SKM-1 treated with dmso at 0.1 percent for 144 hours (cell line): ENCODE measurements at regions not wholly inside any gene's neighbourhood (a gene's known extent, or its start where the extent isn't known, plus 50 kb on each side); places are given as distances from the start of the nearest gene placed in this dataset.
"Not testable (repeated sequence)": the region's sequence is repeated elsewhere in the genome, so short reads cannot be mapped to it uniquely, and the experiment has no call there.

Experiments
- DNase-seq: peaks from one replicate; lab custom pipeline; 2025; ENCODE audit not compliant: unreplicated experiment; lab: John Stamatoyannopoulos, UW

DNA sequence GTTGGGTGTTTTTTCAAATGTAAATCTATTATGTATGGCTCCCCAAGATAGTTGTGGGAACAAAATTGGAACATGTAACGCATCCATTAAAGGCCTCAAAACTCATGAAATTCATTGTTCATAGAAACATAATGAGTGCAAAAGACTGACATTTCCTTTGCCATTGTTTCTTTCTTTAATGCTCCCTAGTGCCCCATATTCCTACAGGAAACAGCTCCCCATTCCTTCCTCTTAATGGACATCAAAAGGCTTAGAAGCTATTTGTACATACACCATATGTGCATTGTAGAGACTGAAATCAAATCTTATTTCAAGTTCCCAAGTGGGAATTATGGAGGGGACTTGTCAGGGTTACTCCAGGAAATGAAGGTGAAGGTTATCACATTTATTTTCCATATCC lies 139.1 kb downstream of the AHR start:
- DNase-seq, result no peak

DNA sequence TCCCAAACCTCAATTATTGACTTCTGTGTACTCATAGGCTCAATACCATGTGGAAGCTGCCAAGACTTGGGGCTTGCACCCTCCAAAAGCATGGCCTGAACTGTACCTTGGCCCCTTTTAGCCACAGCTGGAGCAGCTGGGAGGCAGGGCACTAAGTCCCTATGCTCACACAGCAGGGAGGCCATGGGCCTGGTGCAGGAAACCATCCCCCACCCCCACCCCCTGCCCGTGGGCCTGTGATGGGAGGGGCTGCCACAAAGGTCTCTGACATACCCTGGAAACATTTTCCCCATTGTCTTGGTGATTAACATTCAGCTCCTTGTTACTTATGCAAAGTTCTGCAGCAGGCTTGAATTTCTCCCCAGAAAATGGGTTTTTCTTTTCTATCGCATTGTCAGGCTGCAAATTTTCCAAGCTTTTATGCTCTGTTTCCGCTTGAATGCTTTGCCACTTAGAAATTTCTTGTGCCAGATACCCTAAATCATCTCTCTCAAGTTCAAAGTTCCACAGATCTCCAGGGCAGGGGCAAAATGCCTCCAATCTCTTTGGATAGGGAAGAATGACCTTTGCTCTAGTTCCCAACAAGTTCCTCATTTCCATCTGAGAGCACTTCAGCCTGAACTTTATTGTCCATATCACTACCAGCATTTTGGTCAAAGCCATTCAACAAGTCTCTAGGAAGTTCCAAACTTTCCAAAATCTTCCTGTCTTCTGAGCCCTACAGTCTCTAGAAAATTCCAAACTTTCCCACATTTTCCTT lies 141.8 kb downstream of the AHR start:
- DNase-seq, result not testable (repeated sequence)

DNA sequence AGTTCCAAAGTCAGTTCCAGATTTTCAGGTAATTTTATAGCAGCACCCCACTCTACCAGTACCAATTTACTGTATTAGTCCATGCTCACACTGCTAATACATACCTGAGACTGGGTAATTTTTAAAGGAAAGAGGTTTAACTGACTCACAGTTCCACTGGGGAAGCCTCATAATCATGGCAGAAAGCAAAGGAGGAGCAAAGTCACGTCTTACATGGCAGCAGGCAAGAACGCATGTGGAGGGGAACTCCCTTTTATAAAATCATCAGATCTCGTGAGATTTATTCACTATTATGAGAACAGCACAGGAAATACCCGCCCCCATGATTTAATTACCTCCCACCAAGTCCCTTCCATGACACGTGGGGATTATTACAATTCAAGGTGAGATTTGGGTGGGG lies 142.4 kb downstream of the AHR start:
- DNase-seq, result no peak

DNA sequence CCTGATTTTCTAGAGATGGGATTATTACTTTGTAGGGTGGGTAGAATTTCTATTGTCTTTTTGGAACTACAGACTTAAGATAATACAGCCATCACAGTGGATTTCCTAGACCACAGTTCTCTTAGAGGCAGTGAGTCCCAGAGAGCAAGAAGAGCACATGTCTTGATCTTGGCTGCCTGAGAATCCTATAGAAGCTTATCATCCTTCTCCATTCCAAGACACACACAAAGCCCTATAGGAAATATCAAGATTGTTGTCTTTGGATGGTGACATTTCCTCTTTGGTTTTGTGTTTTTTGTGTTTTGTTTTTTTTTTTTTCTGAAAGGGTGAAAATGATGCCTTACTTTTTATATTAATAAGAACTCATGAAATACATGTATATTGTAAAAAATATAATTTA lies 143.1 kb downstream of the AHR start:
- DNase-seq, result no peak

DNA sequence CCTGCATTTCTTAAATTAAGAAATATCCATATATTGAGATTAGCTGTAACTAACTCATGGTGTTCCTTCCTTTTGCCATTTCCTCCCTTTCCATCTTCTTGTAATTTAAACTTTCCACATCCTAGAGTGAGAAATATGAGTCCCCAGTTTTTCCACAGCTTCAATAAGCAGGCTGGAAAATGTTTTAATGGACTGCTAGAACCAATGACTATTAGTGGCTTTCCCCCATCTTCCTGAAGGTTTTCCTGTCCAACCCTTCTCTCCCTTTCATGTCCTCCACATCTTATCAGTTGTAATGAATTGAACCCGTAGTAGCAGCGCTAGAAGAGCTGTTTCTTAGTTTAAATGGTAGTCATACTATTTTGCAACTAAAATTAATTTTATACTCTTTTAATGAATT lies 145.7 kb downstream of the AHR start:
- DNase-seq, result no peak

DNA sequence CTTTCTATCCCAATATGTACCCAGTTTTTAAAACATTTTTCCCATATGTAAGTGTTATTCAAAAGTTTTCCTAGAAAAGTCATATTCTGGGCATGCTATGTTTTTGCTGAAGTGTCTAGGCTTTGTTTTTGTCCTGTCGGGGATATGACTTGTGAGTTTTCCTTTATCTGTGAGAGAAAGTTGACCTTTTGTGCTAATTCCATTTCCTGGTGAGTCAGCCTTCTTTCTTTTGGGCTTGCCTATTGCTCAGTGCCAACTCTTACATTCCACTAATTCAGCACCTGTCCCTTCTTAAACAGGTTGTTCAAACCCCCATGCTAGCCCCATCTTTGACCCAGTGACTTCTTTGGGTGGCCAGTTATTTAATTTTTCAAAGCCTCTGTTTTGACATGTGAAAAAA lies 146.2 kb downstream of the AHR start:
- DNase-seq, result no peak

DNA sequence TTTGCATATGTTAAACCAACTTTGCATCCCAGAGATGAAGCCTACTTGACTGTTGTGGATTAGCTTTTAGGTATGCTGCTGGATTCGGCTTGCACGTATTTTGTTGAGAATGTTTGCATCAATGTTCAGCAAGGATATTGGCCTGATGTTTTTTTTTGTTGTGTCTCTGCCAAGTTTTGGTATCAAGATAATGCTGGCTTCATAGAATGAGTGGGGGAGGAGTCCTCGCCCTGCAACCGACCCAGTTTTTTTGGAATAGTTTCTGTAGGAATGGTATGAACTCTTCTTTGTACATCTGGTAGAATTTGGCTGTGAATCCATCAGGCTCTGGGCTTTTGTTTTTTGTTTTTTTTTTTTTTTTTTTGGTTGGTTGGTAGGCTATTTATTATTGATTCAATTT lies 147.9 kb downstream of the AHR start:
- no peak for DNase-seq

DNA sequence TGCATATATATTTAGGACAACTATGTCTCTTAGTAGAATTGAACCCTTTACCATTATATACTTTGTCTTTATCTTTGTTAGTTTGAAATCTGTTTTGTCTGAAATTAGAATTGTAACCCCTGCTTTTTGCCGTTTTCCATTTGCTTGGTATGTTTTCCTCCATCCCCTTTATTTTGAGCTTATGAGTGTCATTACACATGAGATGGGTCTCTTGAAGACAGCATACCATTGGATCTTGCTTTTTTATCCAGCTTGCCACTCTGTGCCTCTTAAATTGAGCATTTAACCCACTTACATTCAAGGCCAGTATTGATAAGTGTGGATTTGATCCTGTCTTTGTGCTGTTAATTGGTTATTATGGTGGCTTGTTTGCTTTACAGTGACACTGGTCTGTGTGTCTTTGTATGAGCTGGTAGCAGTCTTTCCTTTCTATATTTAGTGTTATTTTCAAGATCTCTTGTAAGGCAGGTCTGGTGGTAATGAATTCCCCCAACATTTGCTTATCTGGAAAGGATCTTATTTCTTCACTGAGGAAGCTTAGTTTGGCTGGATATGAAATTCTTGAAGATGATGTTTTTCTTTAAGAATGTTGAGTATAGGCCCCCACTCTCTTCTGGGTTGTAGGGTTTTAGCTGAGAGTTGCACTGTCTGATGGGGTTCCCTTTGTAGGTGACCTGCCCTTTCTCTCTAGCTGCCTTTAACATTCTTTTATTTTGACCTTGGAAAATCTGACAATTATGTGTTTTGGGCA lies 149.5 kb downstream of the AHR start:
- DNase-seq, result no peak

DNA sequence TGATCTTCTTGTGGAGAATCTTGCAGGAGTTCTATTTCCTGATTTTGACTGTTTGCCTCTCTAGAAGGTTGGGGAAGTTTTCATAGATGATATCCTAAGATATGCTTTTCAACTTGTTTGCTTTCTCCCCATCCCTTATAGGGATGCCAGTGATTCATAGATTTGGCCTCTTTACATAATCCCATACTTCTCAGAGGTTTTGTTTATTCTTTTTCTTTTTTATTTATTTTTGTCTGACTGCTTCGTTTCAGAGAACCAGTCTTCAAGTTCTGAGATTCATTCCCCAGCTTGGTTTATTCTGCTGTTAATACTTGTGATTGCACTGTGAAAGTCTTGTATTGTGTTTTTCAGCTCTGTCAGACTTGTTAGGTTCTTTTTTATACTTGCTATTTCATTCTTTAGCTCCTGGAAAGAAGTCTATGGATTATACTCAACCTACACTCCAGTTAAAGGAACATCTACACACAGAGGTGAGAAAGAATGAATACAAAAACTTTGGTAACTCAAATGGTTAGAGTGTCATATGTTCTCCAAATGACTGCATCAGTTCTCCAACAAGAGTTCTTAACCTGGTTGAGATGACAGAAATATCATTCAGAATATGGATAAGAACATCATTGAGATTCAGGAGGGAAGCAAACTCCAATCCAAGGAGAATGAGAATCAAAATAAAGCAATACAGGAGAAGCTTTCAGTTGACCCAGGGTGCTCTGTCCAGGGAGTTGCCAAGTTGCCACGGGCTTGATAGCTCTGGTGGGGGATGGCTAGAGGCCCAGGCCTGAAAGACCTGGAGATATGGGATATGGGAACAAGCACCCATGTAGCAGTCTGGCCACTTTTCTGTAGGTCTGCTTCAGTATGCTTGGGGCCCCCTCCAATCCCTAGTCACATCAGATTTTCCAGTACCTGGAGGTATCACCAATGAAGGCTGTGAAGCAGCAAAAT lies 150.3 kb downstream of the AHR start:
- no peak for DNase-seq

DNA sequence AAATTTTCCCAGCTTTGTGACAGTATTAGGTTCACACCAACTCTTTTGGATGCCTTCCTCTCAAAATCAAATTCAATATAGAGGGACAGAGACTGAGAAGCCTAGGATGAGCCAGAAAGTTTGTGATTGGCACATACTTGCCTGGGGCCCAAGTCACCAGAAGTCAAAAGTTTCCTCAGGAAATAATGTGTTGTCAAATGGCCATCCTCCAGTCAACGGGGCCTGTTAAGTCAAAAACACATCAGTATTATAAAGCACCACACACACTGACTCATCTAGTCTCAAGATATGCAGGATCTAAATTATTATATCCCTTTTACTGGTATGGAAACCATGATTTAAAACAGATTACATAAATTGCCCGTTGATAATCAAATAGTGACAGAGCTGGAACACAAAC lies 158.1 kb downstream of the AHR start:
- no peak for DNase-seq

DNA sequence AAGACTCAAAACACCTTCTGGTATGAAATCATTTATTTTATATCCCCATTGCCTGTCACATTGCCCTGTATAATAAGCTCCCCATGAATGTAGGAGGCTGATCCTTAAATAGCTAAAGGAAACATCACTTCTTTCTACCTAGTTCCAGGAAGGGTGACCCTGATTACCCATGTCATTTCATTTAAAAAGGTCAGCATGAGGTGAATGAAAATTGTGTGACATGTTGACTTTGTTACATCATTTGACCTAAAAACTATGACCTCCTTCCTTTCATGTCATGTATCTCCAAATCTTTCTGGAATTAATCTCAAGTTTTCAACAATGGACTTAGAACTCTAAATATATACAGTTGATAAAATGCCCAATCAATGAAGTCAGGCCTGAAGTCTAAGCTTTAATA lies 161.5 kb downstream of the AHR start:
- DNase-seq, result no peak

DNA sequence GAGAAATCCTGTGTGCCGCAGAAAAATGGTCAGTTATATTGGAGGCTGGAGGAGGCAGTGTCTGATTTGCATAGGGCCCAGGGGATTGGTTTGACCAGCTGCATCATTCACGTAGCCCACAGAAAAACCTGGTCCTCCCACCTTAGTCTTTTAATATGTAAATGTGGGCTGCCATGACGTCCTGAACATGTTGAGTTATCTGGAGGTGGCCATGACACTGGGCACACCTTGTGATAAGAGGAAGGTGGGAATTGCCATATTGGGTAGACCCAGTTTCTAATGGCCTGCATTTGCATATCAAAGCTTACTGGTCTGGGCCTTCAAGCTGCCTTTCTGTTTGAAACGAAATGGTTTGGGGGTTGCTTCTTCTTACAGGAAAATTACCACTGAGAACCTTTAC lies 162.2 kb downstream of the AHR start:
- DNase-seq, result no peak

DNA sequence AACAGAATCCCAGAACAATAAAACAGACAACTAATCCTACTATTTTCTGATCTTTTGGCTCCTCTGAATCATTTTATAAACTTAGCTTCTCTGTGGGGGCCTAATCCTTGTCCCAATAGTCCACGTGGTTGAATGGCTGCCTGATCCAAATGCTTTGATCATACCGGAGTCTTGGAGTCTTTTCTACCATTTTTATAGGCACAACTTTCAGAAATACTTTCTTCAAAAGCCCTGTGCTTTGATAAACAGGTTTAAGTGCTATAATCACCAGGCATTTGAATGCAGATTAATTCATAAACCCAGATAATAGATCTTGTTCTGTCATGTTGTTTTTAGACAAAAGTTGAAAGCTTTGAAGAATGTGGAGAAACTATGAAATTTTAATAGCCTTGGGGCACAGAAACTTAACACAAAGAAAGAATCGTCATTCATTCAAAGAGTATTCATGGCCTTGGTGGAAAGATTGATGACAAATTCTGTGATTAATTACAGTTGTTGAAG lies 163.7 kb downstream of the AHR start:
- no peak for DNase-seq

DNA sequence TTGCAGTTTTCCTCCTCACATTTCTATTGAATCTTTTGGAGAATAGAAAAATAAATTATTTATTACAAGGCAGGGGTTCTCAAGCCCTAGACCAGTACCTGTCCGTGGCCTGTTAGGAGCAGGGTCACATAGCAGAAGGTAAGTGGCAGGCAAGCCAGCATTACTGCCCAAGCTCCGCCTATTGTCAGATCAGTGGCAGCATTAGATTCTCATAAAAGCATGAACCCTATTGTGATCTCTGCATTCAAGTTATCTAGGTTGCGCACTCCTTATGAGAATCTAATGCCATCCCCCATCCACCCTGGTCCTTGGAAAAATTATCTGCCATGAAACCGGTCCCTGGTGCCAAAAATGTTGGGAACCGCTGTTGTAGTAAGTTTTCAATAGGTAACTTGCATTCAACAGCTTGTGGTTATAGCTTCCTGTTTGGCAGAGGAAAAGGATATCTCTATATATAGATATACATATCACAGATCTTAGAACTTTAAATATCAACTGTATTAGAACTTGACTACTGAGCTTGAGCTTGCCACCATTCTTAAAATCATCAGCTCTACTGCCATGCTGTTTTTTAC lies 165.1 kb downstream of the AHR start:
- no peak for DNase-seq

DNA sequence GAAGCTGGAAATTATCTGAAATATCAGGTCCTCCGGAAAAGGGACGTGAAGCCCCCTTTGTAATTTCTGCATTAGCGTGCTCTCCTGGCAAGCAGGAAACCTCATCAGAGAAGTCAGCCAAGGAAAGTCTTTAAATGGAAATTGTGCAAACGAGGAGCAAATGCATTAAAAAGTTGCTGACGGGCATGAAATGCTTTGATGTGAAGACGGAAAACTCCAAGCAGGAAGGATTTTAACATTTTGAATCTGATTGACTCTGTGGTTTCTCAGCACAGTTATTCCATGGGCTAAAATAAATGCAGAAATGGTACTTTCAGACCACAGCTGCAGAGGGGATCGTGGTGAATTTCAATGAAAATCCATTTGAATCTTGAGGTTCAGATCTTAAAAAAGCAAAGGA lies 167.8 kb downstream of the AHR start:
- no peak for DNase-seq

DNA sequence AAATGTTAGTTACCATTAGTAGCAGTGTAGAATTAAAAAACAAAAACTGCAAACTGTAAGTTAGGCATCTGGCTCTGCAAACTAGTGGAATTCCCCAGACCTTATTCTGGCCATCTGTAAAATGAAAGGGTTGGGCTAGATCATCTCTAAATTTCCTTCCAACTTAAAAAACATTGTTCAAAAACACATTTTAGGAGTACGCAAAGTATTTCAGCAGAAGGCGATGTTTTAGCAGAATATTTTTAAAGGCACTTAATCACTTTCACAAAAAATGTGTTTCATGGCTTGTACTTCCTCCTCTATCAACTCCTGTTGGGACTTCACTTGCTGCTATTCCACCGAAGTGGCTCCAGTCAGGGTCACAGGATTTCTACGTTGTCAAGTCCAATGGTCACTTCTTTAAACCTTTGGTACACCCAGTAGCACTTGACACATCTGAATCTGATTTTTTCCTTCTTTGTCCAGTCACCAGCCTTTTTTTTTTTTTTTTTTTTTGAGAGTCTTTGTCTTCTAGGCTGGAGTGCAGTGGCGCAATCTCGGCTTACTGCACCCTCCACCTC lies 169.0 kb downstream of the AHR start:
- DNase-seq, result no peak

DNA sequence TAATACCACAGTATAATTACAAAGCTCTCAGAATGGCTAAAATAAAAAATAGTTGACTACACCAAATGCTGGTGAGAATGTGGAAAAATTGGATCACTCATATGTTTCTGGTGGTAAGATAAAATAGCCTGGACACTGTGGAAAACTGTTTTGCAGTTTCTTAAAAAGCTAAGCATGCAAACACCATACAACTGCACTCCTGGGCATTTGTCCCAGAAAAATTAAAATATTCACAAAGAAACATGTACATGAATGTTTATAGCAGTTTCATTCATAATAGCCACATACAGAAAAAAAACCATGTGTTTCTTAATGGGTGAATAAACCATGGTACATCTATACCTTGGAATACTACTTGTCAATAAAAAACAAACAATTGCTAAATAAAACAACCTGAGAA lies 172.9 kb downstream of the AHR start:
- DNase-seq, result no peak

DNA sequence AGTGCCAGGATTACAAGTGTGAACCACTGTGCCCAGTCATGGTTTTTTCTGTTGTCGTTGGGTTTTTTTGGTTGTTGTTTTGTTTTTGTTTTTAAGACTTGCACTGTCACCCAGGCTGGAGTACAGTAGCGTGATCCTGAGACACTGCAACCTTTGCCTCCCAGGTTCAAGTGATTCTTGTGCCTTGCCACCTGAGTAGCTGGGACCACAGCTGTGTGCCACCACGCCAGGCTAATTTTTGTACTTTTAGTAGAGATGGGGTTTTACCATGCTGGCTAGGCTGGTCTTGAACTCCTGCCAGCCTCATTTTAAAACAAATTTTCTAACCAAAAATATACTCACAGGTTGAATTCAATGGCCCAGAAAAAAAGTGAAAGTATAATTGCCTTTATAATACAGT lies 174.1 kb downstream of the AHR start:
- no peak for DNase-seq

DNA sequence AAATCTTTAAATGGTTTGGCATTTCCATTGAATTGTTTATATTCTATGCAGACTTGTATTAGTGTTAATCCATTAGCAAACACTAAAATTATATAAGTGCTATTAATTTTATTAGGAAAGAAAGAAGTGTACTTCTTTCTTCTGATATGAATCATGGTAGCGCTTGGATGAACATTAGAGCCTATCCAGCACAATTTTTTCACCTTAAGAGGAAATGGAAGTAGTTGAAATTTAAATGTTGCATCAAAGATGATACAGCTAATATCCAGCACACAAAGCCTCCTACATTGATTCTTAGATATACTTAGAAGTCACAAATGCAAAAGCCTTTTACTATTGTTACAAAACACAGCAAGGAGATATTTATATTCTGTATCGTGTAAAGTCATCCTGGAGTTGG lies 174.5 kb downstream of the AHR start:
- no peak for DNase-seq

DNA sequence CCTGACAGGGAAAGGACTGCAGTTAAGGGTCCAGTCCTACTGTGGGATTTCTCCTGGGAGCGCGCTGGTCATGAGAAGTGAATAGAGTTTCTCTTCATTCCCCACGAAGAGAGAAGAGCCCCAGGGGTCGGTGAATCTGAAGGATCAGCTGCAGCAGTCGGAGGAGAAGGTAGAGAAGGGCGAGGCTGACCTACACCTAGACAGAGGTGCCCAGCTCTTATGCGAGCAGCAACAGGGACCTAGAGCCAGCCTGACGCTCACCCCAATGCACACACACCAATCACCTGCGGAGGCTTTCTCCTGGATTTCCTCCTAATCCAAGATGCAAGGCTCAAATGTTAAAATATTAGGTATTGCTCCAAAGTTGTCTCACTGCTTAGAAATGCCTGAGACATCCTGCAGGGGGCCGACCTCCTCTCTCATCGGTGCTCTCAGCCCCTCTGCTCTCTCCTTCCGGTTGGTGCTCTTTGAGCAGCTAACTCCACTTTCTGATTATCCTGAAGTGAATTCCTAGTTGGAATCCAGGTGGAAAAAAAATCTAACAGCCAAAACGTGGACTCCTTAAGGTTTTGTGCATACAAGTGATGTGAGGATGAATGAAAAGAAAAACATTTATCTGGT lies 176.4 kb downstream of the AHR start:
- no peak for DNase-seq
